HCT116 (cell line): ENCODE measurements at regions not wholly inside any gene's neighbourhood (a gene's known extent, or its start where the extent isn't known, plus 50 kb on each side); places are given as distances from the start of the nearest gene placed in this dataset.

Source experiments
- JUND ChIP-seq: IDR thresholded peaks from 2 replicates; pipeline ENCODE4 v1.6.1; 2012
- REST ChIP-seq: IDR thresholded peaks from 2 replicates; pipeline ENCODE4 v1.6.1; 2012; ENCODE audit warnings: low read depth
- SP1 ChIP-seq: IDR thresholded peaks from 2 replicates; pipeline ENCODE4 v1.6.1; 2012; ENCODE audit warnings: low read depth

- TF ChIP-seq SP1 (no peak), REST (no peak), JUND (no peak)
Observed at GRCh38 chr18:37711766-37712505, 146.3 kb upstream of the CELF4 start.
